Osteoblast (primary cell): ENCODE measurements at regions not wholly inside any gene's neighbourhood (a gene's known extent, or its start where the extent isn't known, plus 50 kb on each side); places are given as distances from the start of the nearest gene placed in this dataset.

Source experiments
- DNase-seq: peaks from one replicate; pipeline ENCODE4 v3.0.0; 2011; ENCODE audit warnings: low spot score, mixed read lengths; ENCODE audit not compliant: insufficient read length; ENCODE audit errors: missing footprints
- H2AFZ ChIP-seq: 2 replicates; pipeline ENCODE4 v1.6.0; 2011; ENCODE audit warnings: mild to moderate bottlenecking, low read length
- H3K27ac ChIP-seq: 2 replicates; pipeline ENCODE4 v1.5.1; 2011; ENCODE audit warnings: mild to moderate bottlenecking, low read depth, low read length, moderate library complexity
- H3K27me3 ChIP-seq: 2 replicates; pipeline ENCODE4 v1.6.0; 2012; ENCODE audit warnings: mild to moderate bottlenecking, control low read depth, inconsistent platforms, low read length, moderate library complexity; ENCODE audit not compliant: insufficient read depth
- H3K36me3 ChIP-seq: 2 replicates; pipeline ENCODE4 v1.5.1; 2011; ENCODE audit warnings: mild to moderate bottlenecking, low read length, control low read depth, moderate library complexity; ENCODE audit not compliant: insufficient read depth
- H3K4me1 ChIP-seq: 2 replicates; pipeline ENCODE4 v1.5.1; 2011; ENCODE audit warnings: mild to moderate bottlenecking, low read length, control low read depth, moderate library complexity; ENCODE audit not compliant: insufficient read depth
- H3K4me2 ChIP-seq: 2 replicates; pipeline ENCODE4 v1.6.0; 2011; ENCODE audit warnings: mild to moderate bottlenecking, low read length; ENCODE audit not compliant: insufficient read depth
- H3K4me3 ChIP-seq: fragments of 200-600 bp; sonication (generic); 3 replicates; pipeline ENCODE4 v1.5.1; 2012; ENCODE audit warnings: mild to moderate bottlenecking, low read length, inconsistent platforms; ENCODE audit not compliant: insufficient read depth
- H3K79me2 ChIP-seq: 2 replicates; pipeline ENCODE4 v1.6.0; 2012; ENCODE audit warnings: mild to moderate bottlenecking, low read length, control low read depth, inconsistent platforms; ENCODE audit not compliant: insufficient read depth
- H3K9me3 ChIP-seq: 2 replicates; pipeline ENCODE4 v1.5.1; 2011; ENCODE audit warnings: low read depth, low read length, control low read depth
- H4K20me1 ChIP-seq: 2 replicates; pipeline ENCODE4 v1.6.0; 2012; ENCODE audit warnings: mild to moderate bottlenecking, low read length, control low read depth; ENCODE audit not compliant: insufficient read depth
- TF ChIP-seq, protein P1 (sequence below): IDR thresholded peaks from 2 replicates; pipeline ENCODE4 v1.5.1; 2011; ENCODE audit warnings: mild to moderate bottlenecking, low read depth, low read length, moderate library complexity; ENCODE audit errors: extremely low read depth

DNA sequence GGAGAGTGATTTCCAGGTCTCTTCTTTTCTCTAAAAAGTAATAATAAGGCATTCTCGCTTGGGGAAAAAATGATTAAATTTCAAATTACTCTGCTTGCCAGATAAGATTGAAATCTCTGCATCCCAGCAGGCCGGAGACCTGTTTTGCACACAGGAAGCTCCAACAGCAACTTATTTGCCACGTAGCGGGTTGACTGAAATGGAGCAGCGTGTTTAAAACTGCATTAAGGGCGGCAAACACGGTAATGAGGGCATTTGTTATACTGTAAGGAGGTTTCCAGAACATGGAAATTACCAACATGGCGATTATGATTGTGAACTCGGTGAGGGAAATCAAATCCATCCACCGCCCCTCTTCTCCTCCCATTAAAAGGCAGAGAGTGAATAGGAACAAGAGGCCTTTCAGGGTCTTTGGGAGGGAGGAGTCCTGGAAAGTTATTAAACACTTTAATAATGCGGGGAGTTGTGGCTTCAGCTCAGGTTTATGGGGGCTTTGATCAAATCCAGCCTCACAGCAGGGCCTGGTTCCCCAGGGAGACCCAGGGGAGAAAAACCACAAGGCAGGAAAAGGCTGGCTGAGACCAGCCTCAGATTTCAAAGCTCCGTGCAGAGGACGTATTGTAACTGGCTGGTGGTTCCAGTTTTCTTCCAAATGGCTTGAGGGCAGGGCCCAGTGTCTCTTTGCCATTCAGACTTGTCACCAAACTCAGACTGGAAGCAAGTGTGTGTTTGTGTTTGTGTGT is 242.3 kb downstream of the TLE3 start:
- Histone ChIP-seq H4K20me1 (no peaks in the 10 kb centered on the region), H3K4me3 (no peak overlapping the region), H3K9me3 (no peaks in the 10 kb centered on the region), H3K36me3 (no peaks in the 10 kb centered on the region), H3K4me1 (peaks cover 39% of the 10 kb centered on the region), H2AFZ (no peak overlapping the region), H3K4me2 (no peak overlapping the region), H3K27me3 (no peaks in the 10 kb centered on the region), H3K79me2 (no peaks in the 10 kb centered on the region), H3K27ac (peak overlapping the region; percentile 90)
- TF ChIP-seq, protein P1, sequence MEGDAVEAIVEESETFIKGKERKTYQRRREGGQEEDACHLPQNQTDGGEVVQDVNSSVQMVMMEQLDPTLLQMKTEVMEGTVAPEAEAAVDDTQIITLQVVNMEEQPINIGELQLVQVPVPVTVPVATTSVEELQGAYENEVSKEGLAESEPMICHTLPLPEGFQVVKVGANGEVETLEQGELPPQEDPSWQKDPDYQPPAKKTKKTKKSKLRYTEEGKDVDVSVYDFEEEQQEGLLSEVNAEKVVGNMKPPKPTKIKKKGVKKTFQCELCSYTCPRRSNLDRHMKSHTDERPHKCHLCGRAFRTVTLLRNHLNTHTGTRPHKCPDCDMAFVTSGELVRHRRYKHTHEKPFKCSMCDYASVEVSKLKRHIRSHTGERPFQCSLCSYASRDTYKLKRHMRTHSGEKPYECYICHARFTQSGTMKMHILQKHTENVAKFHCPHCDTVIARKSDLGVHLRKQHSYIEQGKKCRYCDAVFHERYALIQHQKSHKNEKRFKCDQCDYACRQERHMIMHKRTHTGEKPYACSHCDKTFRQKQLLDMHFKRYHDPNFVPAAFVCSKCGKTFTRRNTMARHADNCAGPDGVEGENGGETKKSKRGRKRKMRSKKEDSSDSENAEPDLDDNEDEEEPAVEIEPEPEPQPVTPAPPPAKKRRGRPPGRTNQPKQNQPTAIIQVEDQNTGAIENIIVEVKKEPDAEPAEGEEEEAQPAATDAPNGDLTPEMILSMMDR = no peak
- no peak for DNase-seq

DNA sequence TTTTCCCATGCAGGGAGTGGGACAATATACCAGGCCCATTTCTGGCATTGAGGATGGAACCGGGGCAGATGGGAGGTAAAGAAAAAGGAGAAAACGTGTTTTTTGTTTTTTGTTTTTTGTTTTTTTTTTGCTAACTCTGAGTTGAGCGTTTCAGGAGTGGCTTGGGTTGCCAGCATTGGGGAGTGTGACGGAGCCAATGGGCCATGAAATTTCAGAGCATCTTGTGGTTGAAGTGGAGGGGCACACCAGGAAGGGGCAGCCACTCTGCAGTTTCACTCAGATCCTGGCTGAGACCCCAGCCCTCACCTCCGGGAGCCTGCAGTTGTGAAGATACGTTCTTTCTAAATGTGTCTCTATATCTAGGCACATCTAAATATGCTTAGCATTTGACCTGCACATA is 240.5 kb downstream of the TLE3 start:
- H3K36me3 ChIP-seq = no peaks in the 10 kb centered on the region
- H2AFZ ChIP-seq = no peak overlapping the region
- H3K27me3 ChIP-seq = no peaks in the 10 kb centered on the region
- H3K9me3 ChIP-seq = no peaks in the 10 kb centered on the region
- H4K20me1 ChIP-seq = no peaks in the 10 kb centered on the region
- H3K4me1 ChIP-seq = peaks cover 42% of the 10 kb centered on the region
- no peak for DNase-seq
- H3K79me2 ChIP-seq = no peaks in the 10 kb centered on the region
- no peak overlapping the region for H3K27ac ChIP-seq
- TF ChIP-seq, protein P1 = no peak
- H3K4me3 ChIP-seq = no peak overlapping the region
- H3K4me2 ChIP-seq = no peak overlapping the region

DNA sequence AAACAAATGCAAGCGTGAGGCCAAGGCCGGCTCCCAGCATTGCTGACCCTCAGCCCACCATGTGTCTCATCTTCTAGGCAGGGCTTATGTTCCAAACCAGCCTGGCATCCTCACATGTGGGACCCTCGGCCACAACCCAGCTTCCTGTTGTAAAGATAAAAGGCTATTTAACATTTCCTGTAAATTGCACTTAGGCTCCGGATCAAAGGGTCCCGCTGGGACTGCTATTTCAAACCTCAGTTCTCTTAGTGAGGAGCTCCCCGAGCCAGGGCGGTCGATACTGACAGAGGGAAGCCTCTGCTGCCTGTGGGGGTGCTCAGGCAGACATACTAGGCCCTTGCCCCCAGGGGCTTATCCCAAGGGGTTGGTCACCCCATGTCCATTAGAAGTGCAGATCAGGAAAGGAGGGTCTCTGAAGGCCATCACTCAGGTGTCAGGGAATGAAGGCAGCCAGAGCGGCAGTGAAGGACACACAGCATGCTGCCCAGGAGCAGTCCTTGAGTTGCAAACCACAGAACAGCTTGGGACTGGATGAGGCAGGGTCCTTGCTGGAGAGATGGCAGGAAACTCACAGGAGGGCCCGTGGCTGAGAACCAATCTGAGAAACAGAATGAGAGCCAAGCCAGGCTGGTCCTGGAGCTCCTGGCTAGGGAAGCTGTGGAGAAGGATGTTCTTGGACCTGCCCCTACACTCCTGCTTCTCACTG is 239.9 kb downstream of the TLE3 start:
- Histone ChIP-seq H3K27me3 (no peaks in the 10 kb centered on the region), H2AFZ (no peak overlapping the region)

DNA sequence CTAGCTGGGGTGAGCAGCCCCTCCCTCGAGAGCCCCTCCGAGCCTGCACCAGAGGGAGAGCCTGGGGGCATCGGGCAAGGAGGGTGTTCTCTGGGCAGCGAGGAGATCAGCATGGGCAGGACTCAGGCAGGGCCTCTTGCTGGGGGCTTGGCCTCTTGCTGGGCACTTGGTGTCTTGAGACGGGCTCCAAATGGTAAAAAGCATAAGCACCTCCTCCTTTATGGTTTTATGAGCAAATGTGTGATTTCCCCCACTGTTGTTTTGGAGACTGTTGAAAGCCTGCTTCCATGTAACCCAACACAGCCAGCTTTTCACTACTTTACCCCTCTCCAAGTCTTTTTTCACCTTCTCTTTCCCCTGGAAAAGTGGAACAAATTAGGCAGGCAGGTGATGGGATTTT is 239.3 kb downstream of the TLE3 start:
- Histone ChIP-seq H2AFZ (no peak overlapping the region), H3K27ac (no peak overlapping the region), H4K20me1 (no peaks in the 10 kb centered on the region), H3K4me1 (peaks cover 30% of the 10 kb centered on the region), H3K79me2 (no peaks in the 10 kb centered on the region), H3K36me3 (no peaks in the 10 kb centered on the region), H3K9me3 (no peaks in the 10 kb centered on the region), H3K4me3 (no peak overlapping the region), H3K27me3 (no peaks in the 10 kb centered on the region), H3K4me2 (no peak overlapping the region)
- DNase-seq = no peak
- TF ChIP-seq, protein P1 = no peak

More for the DNA sequence above, 239.9 kb downstream of the TLE3 start:
- Histone ChIP-seq H4K20me1 (no peaks in the 10 kb centered on the region), H3K36me3 (no peaks in the 10 kb centered on the region), H3K4me1 (peaks cover 36% of the 10 kb centered on the region), H3K9me3 (no peaks in the 10 kb centered on the region), H3K4me2 (no peak overlapping the region), H3K27ac (no peak overlapping the region), H3K79me2 (no peaks in the 10 kb centered on the region), H3K4me3 (no peak overlapping the region)
- DNase-seq = no peak
- TF ChIP-seq, protein P1 = no peak
